Effector memory CD4-positive, alpha-beta T cell (primary cell): ENCODE measurements at regions not wholly inside any gene's neighbourhood (a gene's known extent, or its start where the extent isn't known, plus 50 kb on each side); places are given as distances from the start of the nearest gene placed in this dataset.
"Not testable (repeated sequence)": the region's sequence is repeated elsewhere in the genome, so short reads cannot be mapped to it uniquely, and the experiment has no call there.

ENCODE experiments used
- DNase-seq, 3 donors: peaks; one replicate each; pipeline ENCODE4 v3.0.0-alpha.2; 2020
- H3K27ac ChIP-seq: 2 replicates; pipeline ENCODE4 v1.7.0; 2013; ENCODE audit warnings: mild to moderate bottlenecking, low read length, moderate library complexity; ENCODE audit not compliant: insufficient read depth, poor library complexity, severe bottlenecking
- H3K27me3 ChIP-seq: replicated peaks from 2 replicates; pipeline ENCODE4 v1.7.0; 2013; ENCODE audit warnings: mild to moderate bottlenecking, low read length; ENCODE audit not compliant: insufficient read depth, control insufficient read depth, poor library complexity, severe bottlenecking
- H3K36me3 ChIP-seq: 2 replicates; pipeline ENCODE4 v1.7.0; 2013; ENCODE audit warnings: mild to moderate bottlenecking, low read length, moderate library complexity; ENCODE audit not compliant: control insufficient read depth, insufficient read depth
- H3K4me1 ChIP-seq: 2 replicates; pipeline ENCODE4 v1.7.0; 2013; ENCODE audit warnings: low read length, mild to moderate bottlenecking; ENCODE audit not compliant: control insufficient read depth, insufficient read depth, poor library complexity, severe bottlenecking
- H3K4me3 ChIP-seq: 2 replicates; pipeline ENCODE4 v1.7.0; 2013; ENCODE audit warnings: low read length, low read depth, mild to moderate bottlenecking; ENCODE audit not compliant: insufficient read depth, poor library complexity, severe bottlenecking
- H3K9me3 ChIP-seq: 2 replicates; pipeline ENCODE4 v1.7.0; 2013; ENCODE audit warnings: mild to moderate bottlenecking, low read length, moderate library complexity; ENCODE audit not compliant: control insufficient read depth

- H3K9me3 ChIP-seq: no peaks in the 10 kb centered on the region
- no peak overlapping the region for H3K4me3 ChIP-seq
- no peak overlapping the region for H3K27ac ChIP-seq
- DNase-seq: no peak
- H3K4me1 ChIP-seq: no peaks in the 10 kb centered on the region
- no peaks in the 10 kb centered on the region for H3K36me3 ChIP-seq
- H3K27me3 ChIP-seq: no peaks in the 10 kb centered on the region
Observed at GRCh38 chr2:122704109-122704563, 948.7 kb downstream of the TSN start.

GRCh38 chr2:122705746-122706145 lies 950.3 kb downstream of the TSN start:
- Histone ChIP-seq H3K4me1 (no peaks in the 10 kb centered on the region), H3K27ac (no peak overlapping the region), H3K27me3 (no peaks in the 10 kb centered on the region), H3K9me3 (no peaks in the 10 kb centered on the region), H3K36me3 (no peaks in the 10 kb centered on the region), H3K4me3 (no peak overlapping the region)
- no peak for DNase-seq

DNA sequence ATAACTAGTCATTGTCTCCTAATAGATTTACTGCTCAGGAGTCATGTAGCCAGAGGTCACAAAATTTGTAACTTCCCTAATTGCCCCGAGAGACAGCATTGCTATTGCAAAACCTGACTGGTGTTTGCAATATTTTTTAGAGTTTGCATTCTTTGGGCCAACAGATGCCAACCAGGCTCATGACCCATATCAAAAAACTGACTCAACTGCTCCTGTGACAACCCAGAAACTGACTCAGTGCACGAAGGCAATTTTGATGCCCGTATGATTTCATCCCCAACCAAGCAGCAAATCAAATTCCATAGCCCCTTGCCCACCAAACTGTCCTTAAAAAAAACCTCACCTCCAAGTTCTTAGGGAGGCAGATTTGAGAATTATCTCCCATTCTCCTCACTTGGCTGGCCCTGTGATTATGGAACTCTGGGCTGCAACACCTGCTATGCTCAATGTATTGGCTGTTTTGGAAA lies 951.3 kb downstream of the TSN start:
- H3K9me3 ChIP-seq: no peaks in the 10 kb centered on the region
- no peak for DNase-seq
- no peaks in the 10 kb centered on the region for H3K4me1 ChIP-seq
- no peak overlapping the region for H3K4me3 ChIP-seq
- H3K27ac ChIP-seq: no peak overlapping the region
- no peaks in the 10 kb centered on the region for H3K36me3 ChIP-seq
- H3K27me3 ChIP-seq: no peaks in the 10 kb centered on the region

DNA sequence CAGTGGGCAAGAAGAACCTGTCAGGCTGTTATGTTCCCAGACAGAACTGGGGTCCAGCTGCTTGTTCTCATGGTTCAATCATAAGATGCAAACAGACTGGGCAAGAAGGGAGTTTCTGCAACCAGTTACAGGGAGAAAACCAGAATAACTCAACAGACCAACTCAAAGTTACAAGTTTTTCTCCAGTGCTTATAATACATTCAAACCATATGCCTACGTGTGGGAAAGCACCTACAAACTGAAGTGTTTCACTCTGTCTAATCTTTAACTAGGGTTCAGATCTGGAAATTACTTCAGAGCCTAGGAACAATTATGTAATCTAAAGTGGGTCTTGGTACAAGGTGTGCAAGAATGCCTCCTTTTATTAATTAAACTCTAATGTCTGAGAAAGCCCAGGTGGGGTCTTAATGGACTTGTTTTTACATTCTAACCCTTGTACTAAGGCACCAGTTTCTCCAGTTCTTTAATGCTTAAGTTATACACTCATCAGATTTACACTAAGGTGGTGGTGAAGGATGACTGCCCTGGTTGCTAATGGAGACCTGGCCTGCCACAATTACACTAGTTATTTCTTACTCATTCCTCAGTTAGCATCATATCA lies 951.9 kb downstream of the TSN start:
- Histone ChIP-seq H3K4me3 (no peak overlapping the region), H3K27me3 (no peaks in the 10 kb centered on the region), H3K27ac (no peak overlapping the region), H3K9me3 (no peaks in the 10 kb centered on the region), H3K36me3 (no peaks in the 10 kb centered on the region), H3K4me1 (no peaks in the 10 kb centered on the region)
- no peak for DNase-seq

- no peak for DNase-seq
- no peak overlapping the region for H3K27ac ChIP-seq
- H3K4me1 ChIP-seq: no peaks in the 10 kb centered on the region
- no peaks in the 10 kb centered on the region for H3K36me3 ChIP-seq
- H3K27me3 ChIP-seq: no peaks in the 10 kb centered on the region
- H3K9me3 ChIP-seq: no peaks in the 10 kb centered on the region
- no peak overlapping the region for H3K4me3 ChIP-seq
Observed at GRCh38 chr2:122710049-122710448, 954.6 kb downstream of the TSN start.

GRCh38 chr2:122713800-122714199 lies 958.3 kb downstream of the TSN start:
- Histone ChIP-seq H3K27ac (no peak overlapping the region), H3K36me3 (no peaks in the 10 kb centered on the region), H3K4me1 (no peaks in the 10 kb centered on the region), H3K27me3 (no peaks in the 10 kb centered on the region), H3K4me3 (no peak overlapping the region), H3K9me3 (no peaks in the 10 kb centered on the region)
- no peak for DNase-seq

- H3K36me3 ChIP-seq, H3K9me3 ChIP-seq, H3K27me3 ChIP-seq, H3K27ac ChIP-seq, DNase-seq, H3K4me3 ChIP-seq, H3K4me1 ChIP-seq: not testable (repeated sequence)
Observed at GRCh38 chr2:122720822-122721221, 965.4 kb downstream of the TSN start.

DNA sequence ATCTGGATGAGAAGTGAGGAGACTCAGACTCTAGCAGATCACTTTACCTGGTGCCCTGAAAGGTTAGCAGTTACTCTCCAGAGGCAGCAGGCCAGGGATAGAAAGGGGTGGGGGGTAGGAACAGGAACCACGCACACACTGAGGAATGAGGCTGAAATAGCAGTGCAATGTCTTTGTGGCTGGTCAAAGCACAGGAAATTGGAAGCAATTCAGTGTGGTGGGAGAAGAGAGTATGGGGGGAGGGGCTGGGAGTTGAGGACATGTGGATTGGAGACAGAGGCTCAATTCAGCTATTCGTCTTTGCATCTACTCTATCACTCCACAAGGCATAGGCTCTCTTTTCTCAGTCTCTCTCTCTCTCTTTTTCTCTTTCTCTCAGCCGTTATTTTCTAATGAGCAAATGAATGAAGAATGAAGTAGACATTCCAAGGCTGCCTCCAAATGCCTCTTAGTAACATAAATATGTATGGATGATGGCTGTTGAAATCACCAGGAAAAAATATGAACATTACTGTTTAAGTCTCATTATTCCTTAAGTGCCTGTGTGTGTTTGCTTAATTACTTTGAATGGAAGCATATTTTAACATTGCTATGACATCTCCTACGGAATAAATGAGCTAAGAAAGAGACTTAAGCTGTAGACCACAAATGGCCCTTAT lies 979.4 kb downstream of the TSN start:
- H3K27ac ChIP-seq: no peak overlapping the region
- no peaks in the 10 kb centered on the region for H3K9me3 ChIP-seq
- DNase-seq: no peak
- no peaks in the 10 kb centered on the region for H3K4me1 ChIP-seq
- H3K4me3 ChIP-seq: no peak overlapping the region
- no peaks in the 10 kb centered on the region for H3K36me3 ChIP-seq
- no peaks in the 10 kb centered on the region for H3K27me3 ChIP-seq

GRCh38 chr2:122736279-122736678 lies 980.8 kb downstream of the TSN start:
- DNase-seq: no peak
- H3K9me3 ChIP-seq: no peaks in the 10 kb centered on the region
- no peak overlapping the region for H3K27ac ChIP-seq
- no peaks in the 10 kb centered on the region for H3K36me3 ChIP-seq
- no peak overlapping the region for H3K4me3 ChIP-seq
- H3K4me1 ChIP-seq: no peaks in the 10 kb centered on the region
- no peaks in the 10 kb centered on the region for H3K27me3 ChIP-seq

- Histone ChIP-seq H3K4me3 (no peak overlapping the region), H3K27me3 (no peaks in the 10 kb centered on the region), H3K4me1 (no peaks in the 10 kb centered on the region), H3K36me3 (no peaks in the 10 kb centered on the region), H3K9me3 (no peaks in the 10 kb centered on the region), H3K27ac (no peak overlapping the region)
- no peak for DNase-seq
Observed at GRCh38 chr2:122737429-122738077, 982.1 kb downstream of the TSN start.
